ENCODE measurements at regions not wholly inside any gene's neighbourhood (a gene's known extent, or its start where the extent isn't known, plus 50 kb on each side); places are given as distances from the start of the nearest gene placed in this dataset.
A peak's percentile ranks its signal among the peaks of the same experiment; 100 is the strongest.

DNA sequence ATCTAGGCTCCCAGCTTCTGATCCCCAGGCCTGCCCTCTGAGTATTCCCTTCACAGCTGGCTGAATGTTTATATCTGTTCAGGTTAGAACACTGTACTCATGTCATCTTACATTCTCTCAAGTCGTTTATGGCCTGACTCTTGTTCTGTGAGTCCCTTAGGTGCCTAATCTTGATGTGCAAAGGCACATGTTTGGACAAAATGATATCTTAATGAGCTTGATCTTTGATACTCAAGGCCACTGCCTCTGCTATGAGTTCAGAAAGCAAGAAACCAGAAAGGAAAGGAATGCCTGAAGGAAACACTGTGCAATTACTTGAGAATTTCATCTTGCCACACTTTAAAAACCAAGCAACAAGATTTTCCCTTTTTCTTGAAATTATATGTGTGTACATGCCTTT is 391.8 kb upstream of the ZNF608 start:
- TF ChIP-seq FOXM1 (IDR thresholded peaks at IDR 0.05; ENCODE audit: borderline replicate concordance, low read depth): no peak
- no peak for TF ChIP-seq EP300 (IDR thresholded peaks at IDR 0.05; ENCODE audit: borderline replicate concordance)
- TF ChIP-seq, protein P1, sequence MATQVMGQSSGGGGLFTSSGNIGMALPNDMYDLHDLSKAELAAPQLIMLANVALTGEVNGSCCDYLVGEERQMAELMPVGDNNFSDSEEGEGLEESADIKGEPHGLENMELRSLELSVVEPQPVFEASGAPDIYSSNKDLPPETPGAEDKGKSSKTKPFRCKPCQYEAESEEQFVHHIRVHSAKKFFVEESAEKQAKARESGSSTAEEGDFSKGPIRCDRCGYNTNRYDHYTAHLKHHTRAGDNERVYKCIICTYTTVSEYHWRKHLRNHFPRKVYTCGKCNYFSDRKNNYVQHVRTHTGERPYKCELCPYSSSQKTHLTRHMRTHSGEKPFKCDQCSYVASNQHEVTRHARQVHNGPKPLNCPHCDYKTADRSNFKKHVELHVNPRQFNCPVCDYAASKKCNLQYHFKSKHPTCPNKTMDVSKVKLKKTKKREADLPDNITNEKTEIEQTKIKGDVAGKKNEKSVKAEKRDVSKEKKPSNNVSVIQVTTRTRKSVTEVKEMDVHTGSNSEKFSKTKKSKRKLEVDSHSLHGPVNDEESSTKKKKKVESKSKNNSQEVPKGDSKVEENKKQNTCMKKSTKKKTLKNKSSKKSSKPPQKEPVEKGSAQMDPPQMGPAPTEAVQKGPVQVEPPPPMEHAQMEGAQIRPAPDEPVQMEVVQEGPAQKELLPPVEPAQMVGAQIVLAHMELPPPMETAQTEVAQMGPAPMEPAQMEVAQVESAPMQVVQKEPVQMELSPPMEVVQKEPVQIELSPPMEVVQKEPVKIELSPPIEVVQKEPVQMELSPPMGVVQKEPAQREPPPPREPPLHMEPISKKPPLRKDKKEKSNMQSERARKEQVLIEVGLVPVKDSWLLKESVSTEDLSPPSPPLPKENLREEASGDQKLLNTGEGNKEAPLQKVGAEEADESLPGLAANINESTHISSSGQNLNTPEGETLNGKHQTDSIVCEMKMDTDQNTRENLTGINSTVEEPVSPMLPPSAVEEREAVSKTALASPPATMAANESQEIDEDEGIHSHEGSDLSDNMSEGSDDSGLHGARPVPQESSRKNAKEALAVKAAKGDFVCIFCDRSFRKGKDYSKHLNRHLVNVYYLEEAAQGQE (IDR thresholded peaks at IDR 0.05; ENCODE audit: low read depth): no peak
- no peak for TF ChIP-seq TEAD4 (IDR thresholded peaks at IDR 0.05)
- TF ChIP-seq EGR1 (IDR thresholded peaks at IDR 0.05): no peak
- TF ChIP-seq, protein P2, sequence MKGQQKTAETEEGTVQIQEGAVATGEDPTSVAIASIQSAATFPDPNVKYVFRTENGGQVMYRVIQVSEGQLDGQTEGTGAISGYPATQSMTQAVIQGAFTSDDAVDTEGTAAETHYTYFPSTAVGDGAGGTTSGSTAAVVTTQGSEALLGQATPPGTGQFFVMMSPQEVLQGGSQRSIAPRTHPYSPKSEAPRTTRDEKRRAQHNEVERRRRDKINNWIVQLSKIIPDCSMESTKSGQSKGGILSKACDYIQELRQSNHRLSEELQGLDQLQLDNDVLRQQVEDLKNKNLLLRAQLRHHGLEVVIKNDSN (IDR thresholded peaks at IDR 0.05): no peak
- no peak for TF ChIP-seq RAD21 (IDR thresholded peaks at IDR 0.05; ENCODE audit: low read depth)
- TF ChIP-seq NFIC (IDR thresholded peaks at IDR 0.05): no peak
- TF ChIP-seq ZBTB7A (IDR thresholded peaks at IDR 0.05; ENCODE audit: low read depth): no peak
- TF ChIP-seq TAF1 (IDR thresholded peaks at IDR 0.05; ENCODE audit: low read depth): no peak
- TF ChIP-seq YY1 (IDR thresholded peaks at IDR 0.05; ENCODE audit: low read depth): no peak
- TF ChIP-seq, protein P3, sequence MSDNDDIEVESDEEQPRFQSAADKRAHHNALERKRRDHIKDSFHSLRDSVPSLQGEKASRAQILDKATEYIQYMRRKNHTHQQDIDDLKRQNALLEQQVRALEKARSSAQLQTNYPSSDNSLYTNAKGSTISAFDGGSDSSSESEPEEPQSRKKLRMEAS (IDR thresholded peaks at IDR 0.05): no peak
- TF ChIP-seq CEBPB (IDR thresholded peaks at IDR 0.05): no peak

DNA sequence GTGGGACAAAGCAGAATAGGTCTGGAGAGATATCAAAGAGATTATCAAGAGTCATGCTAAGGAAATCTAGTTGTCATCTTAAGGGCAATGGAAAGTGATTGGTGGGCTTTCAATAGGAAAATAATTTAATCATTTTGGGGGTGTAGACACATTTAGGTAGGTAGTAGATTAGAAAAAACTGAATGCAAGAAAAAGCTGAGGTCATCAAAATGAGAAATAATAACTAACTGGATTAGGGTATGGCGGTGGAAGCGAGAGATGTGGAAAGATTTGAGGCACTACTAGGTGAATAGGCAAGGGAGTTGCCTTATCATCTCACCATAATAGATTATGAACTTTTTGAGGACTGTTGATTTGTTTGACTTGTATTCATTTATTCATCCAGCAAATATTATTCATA is 393.2 kb upstream of the ZNF608 start:
- TF ChIP-seq EGR1 (IDR thresholded peaks at IDR 0.05): no peak
- TF ChIP-seq TEAD4 (IDR thresholded peaks at IDR 0.05): no peak

DNA sequence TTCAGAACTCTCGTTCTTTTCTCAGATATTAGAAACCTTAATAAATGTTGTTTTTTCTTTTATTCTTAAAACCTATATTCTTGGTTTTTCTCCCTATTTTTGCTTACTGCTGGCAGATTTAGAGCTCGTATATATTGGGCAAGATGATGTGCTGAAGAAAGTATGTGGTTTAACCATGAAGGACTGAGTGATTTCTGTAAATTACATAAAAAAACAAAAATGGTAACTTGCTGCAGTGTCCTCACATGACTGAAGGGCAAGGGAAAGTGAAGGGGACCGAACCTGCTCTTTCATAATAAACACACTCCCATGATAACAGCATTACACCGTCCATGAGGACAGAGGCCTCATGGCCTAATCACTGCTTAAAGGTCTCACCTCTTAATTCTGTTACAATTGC is 393.8 kb upstream of the ZNF608 start:
- TF ChIP-seq FOXM1 (IDR thresholded peaks at IDR 0.05; ENCODE audit: borderline replicate concordance, low read depth) (no peak), RAD21 (IDR thresholded peaks at IDR 0.05; ENCODE audit: low read depth) (no peak), EP300 (IDR thresholded peaks at IDR 0.05; ENCODE audit: borderline replicate concordance) (no peak), TEAD4 (IDR thresholded peaks at IDR 0.05) (no peak), ZBTB7A (IDR thresholded peaks at IDR 0.05; ENCODE audit: low read depth) (no peak), CREB1 (IDR thresholded peaks at IDR 0.05; ENCODE audit: low read depth) (no peak), EGR1 (IDR thresholded peaks at IDR 0.05) (no peak)
- TF ChIP-seq, protein P2 (IDR thresholded peaks at IDR 0.05): no peak
- TF ChIP-seq, protein P3 (IDR thresholded peaks at IDR 0.05): no peak

DNA sequence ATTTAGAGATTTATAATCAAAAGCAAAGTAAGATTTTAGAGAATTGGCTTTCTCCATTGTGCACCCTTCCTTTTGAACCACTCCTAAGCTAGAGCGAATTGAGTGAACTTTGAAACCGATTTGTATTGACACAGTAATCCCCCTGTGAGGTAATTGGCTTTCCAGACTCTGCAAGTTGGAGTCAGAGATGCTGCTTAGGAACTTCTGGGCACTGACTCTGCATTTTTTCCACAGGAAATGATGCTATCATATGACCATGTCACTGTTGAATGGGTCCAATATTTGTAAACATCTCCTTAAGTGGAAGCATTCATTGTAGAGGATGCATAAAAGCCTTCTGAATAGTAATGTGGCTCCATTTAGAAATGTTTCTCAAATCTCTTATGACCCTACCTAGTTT is 394.4 kb upstream of the ZNF608 start:
- TF ChIP-seq RAD21 (IDR thresholded peaks at IDR 0.05; ENCODE audit: low read depth) (no peak), CEBPB (IDR thresholded peaks at IDR 0.05) (no peak), TCF12 (IDR thresholded peaks at IDR 0.05; ENCODE audit: low read depth) (no peak), TAF1 (IDR thresholded peaks at IDR 0.05; ENCODE audit: low read depth) (no peak), NFIC (IDR thresholded peaks at IDR 0.05) (peak; percentile 24; the same call in 1 of the 2 replicates), ZBTB7A (IDR thresholded peaks at IDR 0.05; ENCODE audit: low read depth) (no peak), FOXM1 (IDR thresholded peaks at IDR 0.05; ENCODE audit: borderline replicate concordance, low read depth) (no peak), CREB1 (IDR thresholded peaks at IDR 0.05; ENCODE audit: low read depth) (no peak), EGR1 (IDR thresholded peaks at IDR 0.05) (no peak), EP300 (IDR thresholded peaks at IDR 0.05; ENCODE audit: borderline replicate concordance) (peak; percentile 71; the same call in 1 of the 2 replicates), YY1 (IDR thresholded peaks at IDR 0.05; ENCODE audit: low read depth) (no peak), TEAD4 (IDR thresholded peaks at IDR 0.05) (peak; percentile 31; the same call in 1 of the 2 replicates)
- TF ChIP-seq, protein P2 (IDR thresholded peaks at IDR 0.05): no peak
- TF ChIP-seq, protein P1 (IDR thresholded peaks at IDR 0.05; ENCODE audit: low read depth): no peak
- TF ChIP-seq, protein P3 (IDR thresholded peaks at IDR 0.05): no peak

DNA sequence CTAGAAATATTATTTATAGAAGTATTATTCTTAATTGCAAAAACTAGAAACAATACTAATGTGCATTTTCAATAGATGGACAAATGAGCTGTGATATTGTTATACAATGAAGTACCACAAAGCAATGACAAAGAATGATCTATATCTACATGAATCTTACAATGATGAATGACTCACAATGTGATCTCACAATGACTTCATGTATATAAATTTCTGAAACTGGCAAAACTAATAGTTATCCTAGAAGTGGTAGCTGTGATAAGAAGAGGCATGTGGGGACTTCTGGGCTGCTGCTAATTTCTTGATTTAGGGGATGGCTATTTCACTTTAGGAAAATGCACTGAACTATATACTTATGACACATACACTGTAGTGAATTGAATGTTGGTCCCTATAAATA is 396.0 kb upstream of the ZNF608 start:
- TF ChIP-seq, protein P3 (IDR thresholded peaks at IDR 0.05): no peak
- TF ChIP-seq CREB1 (IDR thresholded peaks at IDR 0.05; ENCODE audit: low read depth) (0 out of 2 replicates have a peak, but pooled peaks have one; percentile 32), EP300 (IDR thresholded peaks at IDR 0.05; ENCODE audit: borderline replicate concordance) (no peak), EGR1 (IDR thresholded peaks at IDR 0.05) (no peak), TEAD4 (IDR thresholded peaks at IDR 0.05) (no peak)
- TF ChIP-seq, protein P1 (IDR thresholded peaks at IDR 0.05; ENCODE audit: low read depth): no peak
